NCI-H1092 (cell line): ENCODE measurements at regions not wholly inside any gene's neighbourhood (a gene's known extent, or its start where the extent isn't known, plus 50 kb on each side); places are given as distances from the start of the nearest gene placed in this dataset.

Experiments used
- DNase-seq: peaks from one replicate; lab custom pipeline; 2025; lab: John Stamatoyannopoulos, UW

DNA sequence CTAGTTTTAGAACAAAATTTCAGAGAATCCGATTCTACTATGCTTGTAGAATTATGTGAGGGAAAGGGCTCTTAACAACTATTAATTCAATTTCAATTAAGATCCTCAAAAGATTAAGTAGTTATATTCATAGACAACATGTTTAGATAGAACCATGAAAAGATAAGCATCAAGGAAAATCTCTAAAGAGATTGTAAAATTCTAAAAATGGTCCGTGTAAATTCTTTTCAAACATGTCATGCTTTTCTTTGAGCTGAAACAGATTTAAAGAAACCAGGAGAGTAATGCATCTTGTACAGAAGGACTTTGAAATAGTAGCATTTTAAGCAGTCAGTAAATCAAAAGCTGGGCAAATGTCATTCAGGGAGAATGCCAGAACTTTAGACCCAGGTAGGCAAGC is 1080.6 kb upstream of the B3GALT2 start:
- no peak for DNase-seq

DNA sequence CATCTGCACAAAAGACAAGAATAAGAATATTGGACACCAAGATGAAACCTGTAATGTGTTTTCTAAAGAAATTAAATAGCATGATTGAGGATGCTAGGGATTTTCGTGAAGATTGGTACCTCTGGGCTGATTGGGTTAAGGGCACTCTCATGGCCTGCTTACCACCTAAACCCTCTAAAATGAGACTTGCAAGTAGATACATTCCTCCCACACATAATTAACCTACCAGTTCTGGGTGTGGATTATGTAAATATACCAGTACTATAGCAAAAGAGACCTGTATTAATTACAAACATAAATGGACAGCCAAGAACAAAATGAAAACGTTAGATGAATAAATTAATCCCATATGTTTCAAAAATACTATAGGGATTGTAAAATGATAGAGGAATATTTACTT is 1069.6 kb upstream of the B3GALT2 start:
- DNase-seq, result no peak

DNA sequence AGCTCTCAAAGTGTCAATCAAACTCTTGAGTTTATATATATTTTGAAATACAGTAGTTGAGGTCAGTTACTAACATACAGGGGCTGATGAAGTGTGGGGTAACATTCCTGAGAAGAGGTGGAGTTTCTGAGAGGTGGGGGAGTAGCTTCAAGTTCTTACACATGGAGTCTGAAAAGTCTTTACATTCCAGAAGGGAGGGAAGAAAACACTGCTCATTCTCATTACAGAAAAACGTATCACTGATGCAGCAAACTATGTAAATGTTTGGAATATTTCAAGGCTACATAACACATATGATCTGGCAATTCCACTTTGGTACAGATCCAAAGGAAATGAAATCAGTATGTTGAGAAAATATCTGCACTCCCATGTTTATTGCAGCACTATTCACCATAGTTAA is 1065.8 kb upstream of the B3GALT2 start:
- DNase-seq, result no peak

DNA sequence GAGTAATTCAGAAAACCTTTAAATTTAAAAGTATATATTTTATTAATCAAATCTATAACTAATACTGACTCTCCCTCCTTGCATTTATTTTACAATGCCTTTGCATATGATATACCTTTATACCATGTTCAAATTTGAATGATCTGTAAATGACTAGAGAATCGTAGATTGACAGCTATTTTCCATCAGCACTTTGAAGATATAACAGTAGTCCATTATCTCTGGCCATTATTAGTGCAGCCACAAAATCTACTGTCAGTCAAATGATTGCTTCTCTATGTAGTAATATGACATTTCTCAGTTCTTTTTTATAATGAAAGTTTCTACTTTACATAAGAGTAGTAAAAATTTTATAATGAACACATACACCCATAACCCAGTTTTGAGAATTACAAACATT is 1054.8 kb upstream of the B3GALT2 start:
- DNase-seq, result no peak

DNA sequence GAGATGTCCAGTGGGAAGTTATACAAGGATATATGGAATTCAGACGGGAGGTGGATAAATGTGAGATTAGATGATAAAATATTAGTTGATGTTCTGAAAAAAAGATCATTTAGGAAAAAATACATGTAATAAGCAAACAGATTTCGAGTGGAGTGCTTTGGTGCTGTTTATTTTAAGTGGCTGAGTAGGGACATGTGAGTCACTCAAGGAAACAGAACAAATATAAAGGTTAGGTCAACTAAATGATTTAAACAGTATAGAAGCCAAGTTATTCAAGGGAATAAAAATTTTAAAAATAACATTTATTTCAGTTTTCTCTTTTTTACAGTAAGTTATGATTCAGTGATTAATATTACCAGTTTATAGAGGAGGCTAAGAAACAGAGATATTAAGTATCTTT is 1046.7 kb upstream of the B3GALT2 start:
- no peak for DNase-seq

DNA sequence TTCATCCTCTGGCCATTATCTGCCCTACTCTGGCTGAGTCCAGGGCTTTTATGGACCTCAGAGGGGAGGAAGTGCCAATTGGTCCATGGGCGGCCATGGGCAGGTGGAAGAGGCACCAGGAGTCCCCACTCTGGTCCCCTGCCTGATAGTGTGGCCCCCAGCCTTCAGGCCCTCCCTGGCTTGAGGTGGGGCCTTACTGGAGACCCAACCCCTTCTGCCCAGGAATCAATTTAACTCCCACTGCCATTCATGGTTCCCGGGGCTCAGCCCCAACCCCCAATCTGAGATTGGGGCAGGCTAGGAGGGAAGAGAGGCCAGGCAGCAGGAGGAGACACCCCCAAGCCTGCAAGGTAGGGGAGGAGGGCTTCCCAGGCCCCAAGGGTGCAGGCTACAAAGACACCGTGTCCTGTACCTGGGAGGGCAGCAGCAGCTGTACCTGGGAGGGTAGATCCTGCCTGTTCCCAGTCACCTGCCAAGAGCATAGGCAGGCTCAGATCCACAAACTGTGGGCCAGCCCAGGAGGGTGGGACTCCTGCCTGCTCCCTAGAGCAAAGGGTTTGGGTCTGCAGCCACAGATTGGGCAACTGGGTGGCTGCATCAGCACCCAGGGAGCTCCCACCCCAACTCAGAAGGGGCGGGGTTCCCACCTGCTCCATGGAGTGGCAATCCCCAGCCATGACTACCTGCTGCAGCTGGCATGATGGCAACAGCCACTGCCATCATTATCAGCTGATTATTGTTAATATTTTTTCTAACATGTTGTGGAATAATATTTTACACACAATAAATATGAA is 1044.1 kb upstream of the B3GALT2 start:
- no peak for DNase-seq

GRCh38 chr1:194228427-194228826 is 1042.0 kb upstream of the B3GALT2 start:
- no peak for DNase-seq

DNA sequence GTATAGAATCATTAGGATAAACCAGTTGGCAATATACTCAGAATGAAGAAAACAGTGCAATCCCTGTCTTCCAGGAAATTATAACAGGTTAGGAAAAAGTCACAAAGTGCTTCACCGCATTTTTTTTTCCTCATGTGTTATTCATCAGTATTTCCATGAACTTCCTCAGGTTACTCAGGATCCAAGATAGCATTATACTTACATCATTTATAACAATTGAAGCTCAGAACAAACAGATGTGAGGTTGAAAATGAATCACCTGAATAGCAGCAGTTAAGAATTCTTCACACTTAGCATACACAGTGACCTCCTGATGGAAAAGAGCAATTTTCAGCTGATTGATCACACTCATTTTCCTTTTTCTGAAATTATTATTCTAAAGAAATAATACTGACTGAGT is 1040.7 kb upstream of the B3GALT2 start:
- DNase-seq, result no peak

- no peak for DNase-seq
Observed at GRCh38 chr1:194225821-194226220, 1039.4 kb upstream of the B3GALT2 start.

DNA sequence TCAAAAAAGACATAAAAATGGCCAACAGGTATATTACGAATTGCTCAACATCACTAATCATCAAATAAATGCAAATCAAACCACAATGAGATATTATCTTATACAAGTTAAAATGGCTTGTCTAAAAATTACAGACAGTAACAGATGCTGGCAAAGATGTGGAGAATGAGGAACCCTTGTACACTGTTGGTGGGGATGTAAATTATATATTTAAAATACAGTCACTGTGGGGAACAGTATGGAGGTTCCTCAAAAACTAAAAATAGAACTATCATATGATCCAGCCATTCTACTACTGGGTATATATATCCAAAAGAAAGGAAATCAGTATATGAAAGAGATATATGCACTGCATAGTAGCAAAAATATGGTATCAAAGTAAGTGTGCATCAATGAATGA is 1037.2 kb upstream of the B3GALT2 start:
- no peak for DNase-seq

DNA sequence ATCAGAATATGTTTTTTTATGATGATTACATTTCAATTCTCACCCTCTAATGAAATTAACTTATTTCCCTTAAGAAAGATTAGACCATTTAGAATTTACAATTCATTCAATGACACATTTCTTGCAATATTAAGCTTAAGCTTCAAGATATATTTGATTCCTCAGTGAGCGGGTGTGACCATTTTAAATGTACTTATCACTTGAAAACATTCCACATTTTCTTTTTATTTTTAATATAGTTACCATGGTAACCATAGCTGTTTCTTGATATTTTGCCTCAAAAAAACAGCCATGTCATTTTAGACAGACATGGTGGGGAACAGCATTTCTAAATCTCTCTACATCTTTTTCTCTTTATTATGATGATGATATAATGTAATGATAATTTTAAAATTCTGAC is 1029.0 kb upstream of the B3GALT2 start:
- no peak for DNase-seq

GRCh38 chr1:194214735-194215134 is 1028.3 kb upstream of the B3GALT2 start:
- no peak for DNase-seq

DNA sequence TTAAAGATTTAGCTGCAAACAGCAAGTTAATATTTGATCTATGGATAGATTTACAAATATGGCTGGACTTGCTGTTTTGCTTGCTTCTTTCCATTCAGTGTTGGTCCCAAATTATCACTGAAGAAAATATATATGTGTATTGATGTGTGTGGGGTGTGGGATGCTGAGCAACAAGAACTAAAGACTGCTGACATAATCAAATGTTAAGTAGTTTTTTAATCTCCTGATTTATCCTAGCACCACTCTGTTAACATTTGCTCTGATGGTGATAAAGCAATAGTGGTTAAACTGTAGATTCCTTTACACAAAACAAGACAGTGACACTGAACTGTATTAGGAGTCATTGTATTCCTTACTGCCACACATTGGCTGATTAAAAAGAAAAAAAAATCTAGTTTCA is 1023.5 kb upstream of the B3GALT2 start:
- no peak for DNase-seq

- DNase-seq, result no peak
Observed at GRCh38 chr1:194208674-194209073, 1022.3 kb upstream of the B3GALT2 start.

DNA sequence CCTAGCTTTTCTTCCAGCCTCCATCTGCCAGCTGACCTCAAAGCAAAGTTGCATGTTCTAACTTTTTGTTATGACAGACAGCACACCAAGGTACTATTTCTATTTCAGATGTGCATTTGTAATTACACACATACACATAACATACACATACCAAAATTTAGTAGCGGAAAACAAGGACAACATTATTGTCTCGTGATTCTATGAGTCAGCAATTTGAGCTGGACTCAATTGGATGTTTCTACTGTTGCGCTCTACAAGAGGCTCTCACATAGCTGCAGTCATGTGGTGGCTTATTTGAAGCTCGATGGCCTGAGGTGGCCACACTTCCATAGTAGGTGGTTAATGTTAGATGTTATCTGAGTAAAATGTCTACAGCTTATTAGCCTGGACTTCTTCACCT is 1010.1 kb upstream of the B3GALT2 start:
- DNase-seq, result no peak

GRCh38 chr1:194194724-194195123 is 1008.3 kb upstream of the B3GALT2 start:
- no peak for DNase-seq

GRCh38 chr1:194184974-194185373 is 998.6 kb upstream of the B3GALT2 start:
- DNase-seq, result no peak

- DNase-seq, result no peak
Observed at GRCh38 chr1:194184425-194184824, 998.0 kb upstream of the B3GALT2 start.

GRCh38 chr1:194181845-194182244 is 995.4 kb upstream of the B3GALT2 start:
- no peak for DNase-seq

- DNase-seq, result no peak
Observed at GRCh38 chr1:194176212-194176611, 989.8 kb upstream of the B3GALT2 start.

- no peak for DNase-seq
Observed at GRCh38 chr1:194175251-194175650, 988.8 kb upstream of the B3GALT2 start.

GRCh38 chr1:194174528-194174927 is 988.1 kb upstream of the B3GALT2 start:
- no peak for DNase-seq

DNA sequence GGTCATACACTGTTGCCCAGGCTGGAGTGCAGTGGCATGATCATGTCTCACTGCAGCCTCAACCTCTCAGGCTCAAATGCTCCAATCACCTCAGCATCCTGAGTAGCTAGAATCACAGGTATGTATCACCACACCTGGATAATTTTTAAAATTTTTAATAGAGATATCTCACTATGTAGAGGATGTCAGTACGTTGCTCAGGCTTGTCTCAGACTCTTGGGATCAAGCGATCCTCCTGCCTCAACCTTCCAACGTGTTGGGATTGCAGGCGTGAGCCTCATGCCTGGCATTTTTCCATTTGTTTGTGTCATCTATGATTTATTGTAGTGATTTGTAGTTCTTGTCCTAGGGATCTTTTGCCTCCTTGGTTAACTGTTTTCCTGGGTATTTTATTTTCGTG is 985.2 kb upstream of the B3GALT2 start:
- DNase-seq, result no peak

DNA sequence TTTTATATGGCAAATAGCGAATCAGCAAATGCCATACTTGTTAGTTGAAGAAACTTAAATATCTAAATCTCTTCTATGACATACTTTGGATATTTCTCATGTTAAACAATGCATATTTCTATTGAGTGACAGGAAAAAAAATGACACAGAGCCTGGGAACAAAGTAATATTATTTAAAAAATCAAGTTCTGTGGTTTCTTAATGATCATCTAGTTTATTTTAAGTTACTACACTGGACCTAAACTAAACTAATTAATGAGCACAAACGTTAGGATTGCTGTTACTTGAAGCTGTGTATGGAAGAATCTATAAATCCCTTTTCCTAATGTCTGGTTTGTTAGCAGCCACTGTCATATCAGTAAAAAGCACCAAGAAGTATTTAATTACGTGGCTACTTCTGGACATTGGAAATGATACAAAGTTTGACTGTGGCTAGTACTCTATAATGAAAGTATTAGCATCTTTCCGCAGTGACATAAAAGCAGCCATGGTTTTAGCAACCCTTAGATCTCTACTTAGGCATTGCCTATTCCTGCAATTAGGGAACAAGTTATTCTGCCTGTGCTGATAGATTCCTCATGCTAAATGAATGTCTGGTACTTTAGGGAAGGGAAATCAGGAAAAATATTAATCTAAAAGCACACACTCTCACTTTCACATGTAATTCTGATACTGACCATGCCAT is 981.7 kb upstream of the B3GALT2 start:
- no peak for DNase-seq
